K562 (cell line): ENCODE measurements at regions not wholly inside any gene's neighbourhood (a gene's known extent, or its start where the extent isn't known, plus 50 kb on each side); places are given as distances from the start of the nearest gene placed in this dataset.

Experiments used
- CCAR2 ChIP-seq: fragments of 200-400 bp; formaldehyde crosslinking; IDR thresholded peaks from 2 replicates; pipeline ENCODE4 v1.6.1; 2017; ENCODE audit warnings: mild to moderate bottlenecking, low read depth, low read length
- HMGXB4 ChIP-seq: sonication (generic); formaldehyde crosslinking; IDR thresholded peaks from 2 replicates; pipeline ENCODE4 v1.8.1; 2023; ENCODE audit warnings: mild to moderate bottlenecking, missing genetic modification reagents
- ILF3 ChIP-seq: fragments of 450-650 bp; IDR thresholded peaks from 2 replicates; pipeline ENCODE4 v1.6.1; 2018; ENCODE audit warnings: antibody characterized with exemption, mild to moderate bottlenecking, moderate library complexity, borderline replicate concordance
- KDM5B ChIP-seq: fragments of 200-600 bp; sonication (generic); IDR thresholded peaks from 2 replicates; pipeline ENCODE4 v1.6.1; 2012; ENCODE audit warnings: low read depth, mild to moderate bottlenecking, moderate library complexity, low read length, control low read depth, inconsistent platforms; ENCODE audit not compliant: insufficient replicate concordance
- LEF1 ChIP-seq: fragments of 450-650 bp; IDR thresholded peaks from 2 replicates; pipeline ENCODE4 v1.6.1; 2016; ENCODE audit warnings: mild to moderate bottlenecking
- NR2F6 ChIP-seq: fragments of 450-650 bp; formaldehyde crosslinking; IDR thresholded peaks from 2 replicates; pipeline ENCODE4 v1.4.0; 2020; ENCODE audit warnings: mild to moderate bottlenecking
- PYGO2 ChIP-seq: fragments of 450-650 bp; IDR thresholded peaks from 2 replicates; pipeline ENCODE4 v1.6.1; 2016; ENCODE audit warnings: mild to moderate bottlenecking, missing genetic modification characterization, moderate library complexity, missing compliant biosample characterization
- RREB1 ChIP-seq: fragments of 250-450 bp; sonication (Bioruptor Pico); IDR thresholded peaks from 2 replicates; pipeline ENCODE4 v1.4.0; 2020
- SMARCA4 ChIP-seq: fragments of 450-650 bp; IDR thresholded peaks from 2 replicates; pipeline ENCODE4 v1.6.1; 2016
- SREBF2 ChIP-seq: sonication (generic); formaldehyde crosslinking; IDR thresholded peaks from 2 replicates; pipeline ENCODE4 v1.4.0; 2020; ENCODE audit warnings: mild to moderate bottlenecking, missing genetic modification reagents
- SRF ChIP-seq, 2 experiments: fragments of 250-450, 450-650 bp in 1 of 2; sonication (Bioruptor Pico) in 1 of 2; sonication (generic) in 1 of 2; formaldehyde crosslinking; IDR thresholded peaks; 2 replicates each; pipeline versions ENCODE4 v1.5.0 to v1.5.1; 2020 to 2022; ENCODE audit warnings: mild to moderate bottlenecking in 1 of 2, missing genetic modification reagents in 1 of 2
- THAP7 ChIP-seq: fragments of 250-450 bp; sonication (Bioruptor Pico); IDR thresholded peaks from 2 replicates; pipeline ENCODE4 v1.5.0; 2021
- TRIM25 ChIP-seq: fragments of 450-650 bp; IDR thresholded peaks from 2 replicates; pipeline ENCODE4 v1.7.0; 2016; ENCODE audit warnings: borderline replicate concordance
- ZNF3 ChIP-seq: fragments of 250-450 bp; sonication (Bioruptor Pico); IDR thresholded peaks from 2 replicates; pipeline ENCODE4 v1.5.0; 2021; ENCODE audit warnings: mild to moderate bottlenecking, moderate library complexity
- ZNF449 ChIP-seq: fragments of 250-450 bp; sonication (Bioruptor Pico); IDR thresholded peaks from 2 replicates; pipeline ENCODE4 v1.8.0; 2022; ENCODE audit warnings: moderate library complexity, mild to moderate bottlenecking, inconsistent platforms
- ZNF584 ChIP-seq: fragments of 200-800 bp; sonication (Bioruptor generic); IDR thresholded peaks from 2 replicates; pipeline ENCODE4 v1.6.1; 2016; ENCODE audit warnings: low read depth, mild to moderate bottlenecking, missing genetic modification characterization, missing compliant biosample characterization

GRCh38 chr1:90850898-90851710 lies 134.0 kb upstream of the BARHL2 start (continued):
- no peak for TF ChIP-seq ZNF584 (CRISPR knock-in tag)
- no peak for TF ChIP-seq ZNF3
- TF ChIP-seq HMGXB4: peak; percentile 47; the same call in 1 of the 2 replicates
- TF ChIP-seq ZNF449 (CRISPR knock-in tag): no peak
- no peak for TF ChIP-seq LEF1
- peak; percentile 61 for TF ChIP-seq KDM5B
- no peak for TF ChIP-seq CCAR2
- TF ChIP-seq NR2F6 (CRISPR knock-in tag): no peak
- TF ChIP-seq SREBF2 (CRISPR knock-in tag): no peak
- no peak for TF ChIP-seq SRF (CRISPR knock-in tag; IDR thresholded peaks at IDR 0.05)
- no peak for TF ChIP-seq TRIM25
- TF ChIP-seq THAP7 (CRISPR knock-in tag): no peak
- no peak for TF ChIP-seq SMARCA4
- no peak for TF ChIP-seq RREB1 (CRISPR knock-in tag)
- TF ChIP-seq ILF3: no peak
- TF ChIP-seq PYGO2 (tag): no peak
